Esophagus squamous epithelium (tissue), 4 donors: ENCODE measurements at regions not wholly inside any gene's neighbourhood (a gene's known extent, or its start where the extent isn't known, plus 50 kb on each side); places are given as distances from the start of the nearest gene placed in this dataset.
"Not testable (repeated sequence)": the region's sequence is repeated elsewhere in the genome, so short reads cannot be mapped to it uniquely, and the experiment has no call there.

ENCODE experiments used
- POLR2A ChIP-seq, 4 donors: fragments of 450-650 bp; IDR thresholded peaks; one replicate each; pipeline ENCODE4 v1.6.1; 2017; ENCODE audit warnings: antibody characterized with exemption in 4 of 4, mild to moderate bottlenecking in 4 of 4, moderate library complexity in 3 of 4
- TF ChIP-seq, protein P1 (sequence below), 6 experiments: fragments of 450-650 bp in 4 of 6; fragments of 200-600 bp in 2 of 6; sonication (generic) in 2 of 6; IDR thresholded peaks; one replicate each; pipeline ENCODE4 v1.5.1; 2016 to 2019; ENCODE audit warnings: antibody characterized with exemption in 6 of 6, mild to moderate bottlenecking in 4 of 6, moderate library complexity in 4 of 6

DNA sequence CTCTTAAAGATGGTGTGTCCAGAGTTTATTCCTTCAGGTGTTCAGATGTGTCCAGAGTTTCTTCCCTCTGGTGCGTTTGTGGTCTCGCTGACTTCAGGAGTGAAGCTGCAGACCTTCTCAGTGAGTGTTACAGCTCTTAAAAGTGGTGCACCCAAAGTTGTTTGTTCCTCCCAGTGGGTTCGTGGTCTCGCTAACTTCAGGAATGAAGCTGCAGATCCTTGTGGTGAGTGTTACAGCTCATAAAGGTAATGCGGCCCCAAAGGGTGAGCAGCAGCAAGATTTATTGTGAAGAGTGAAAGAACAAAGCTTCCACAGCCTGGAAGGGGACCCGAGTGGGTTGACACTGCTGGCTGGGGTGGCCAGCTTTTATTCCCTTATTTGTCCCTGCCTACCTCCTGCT, 227.7 kb upstream of the DAB2 start:
- not testable (repeated sequence) for TF ChIP-seq POLR2A (IDR thresholded peaks at IDR 0.05)
- TF ChIP-seq, protein P1, sequence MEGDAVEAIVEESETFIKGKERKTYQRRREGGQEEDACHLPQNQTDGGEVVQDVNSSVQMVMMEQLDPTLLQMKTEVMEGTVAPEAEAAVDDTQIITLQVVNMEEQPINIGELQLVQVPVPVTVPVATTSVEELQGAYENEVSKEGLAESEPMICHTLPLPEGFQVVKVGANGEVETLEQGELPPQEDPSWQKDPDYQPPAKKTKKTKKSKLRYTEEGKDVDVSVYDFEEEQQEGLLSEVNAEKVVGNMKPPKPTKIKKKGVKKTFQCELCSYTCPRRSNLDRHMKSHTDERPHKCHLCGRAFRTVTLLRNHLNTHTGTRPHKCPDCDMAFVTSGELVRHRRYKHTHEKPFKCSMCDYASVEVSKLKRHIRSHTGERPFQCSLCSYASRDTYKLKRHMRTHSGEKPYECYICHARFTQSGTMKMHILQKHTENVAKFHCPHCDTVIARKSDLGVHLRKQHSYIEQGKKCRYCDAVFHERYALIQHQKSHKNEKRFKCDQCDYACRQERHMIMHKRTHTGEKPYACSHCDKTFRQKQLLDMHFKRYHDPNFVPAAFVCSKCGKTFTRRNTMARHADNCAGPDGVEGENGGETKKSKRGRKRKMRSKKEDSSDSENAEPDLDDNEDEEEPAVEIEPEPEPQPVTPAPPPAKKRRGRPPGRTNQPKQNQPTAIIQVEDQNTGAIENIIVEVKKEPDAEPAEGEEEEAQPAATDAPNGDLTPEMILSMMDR (IDR thresholded peaks at IDR 0.05), result not testable (repeated sequence)
